Liver (tissue), 8 donors: ENCODE measurements at regions not wholly inside any gene's neighbourhood (a gene's known extent, or its start where the extent isn't known, plus 50 kb on each side); places are given as distances from the start of the nearest gene placed in this dataset.

ENCODE experiments used
- DNase-seq: peaks from one replicate; pipeline ENCODE4 v3.0.0-alpha.2; 2017; ENCODE audit warnings: low spot score
- H3K27ac ChIP-seq, 2 donors: one replicate each; pipeline ENCODE4 v1.7.0; 2013; ENCODE audit warnings: inconsistent platforms in 2 of 2, low read length in 2 of 2, control low read depth in 1 of 2, low read depth in 1 of 2, mild to moderate bottlenecking in 1 of 2
- H3K27me3 ChIP-seq, 4 donors: one replicate each; pipeline versions ENCODE4 v1.6.1 to v1.7.0; 2013; ENCODE audit warnings: low read length in 3 of 4, inconsistent platforms in 1 of 4, mild to moderate bottlenecking in 1 of 4, moderate library complexity in 1 of 4; ENCODE audit not compliant: control insufficient read depth in 4 of 4, insufficient read depth in 4 of 4
- H3K36me3 ChIP-seq, 4 donors: one replicate each; pipeline versions ENCODE4 v1.6.1 to v1.7.0; 2013; ENCODE audit warnings: low read length in 3 of 4, mild to moderate bottlenecking in 3 of 4, low read depth in 1 of 4, moderate library complexity in 1 of 4; ENCODE audit not compliant: control insufficient read depth in 4 of 4, insufficient read depth in 3 of 4
- H3K4me1 ChIP-seq, 4 donors: one replicate each; pipeline versions ENCODE4 v1.6.1 to v1.7.0; 2013; ENCODE audit warnings: low read length in 3 of 4, mild to moderate bottlenecking in 3 of 4, moderate library complexity in 1 of 4; ENCODE audit not compliant: control insufficient read depth in 4 of 4, insufficient read depth in 4 of 4
- H3K4me3 ChIP-seq, 3 donors: one replicate each; pipeline versions ENCODE4 v1.6.1 to v1.7.0; 2013; ENCODE audit warnings: low read length in 3 of 3, control low read depth in 1 of 3, low read depth in 1 of 3, mild to moderate bottlenecking in 1 of 3
- H3K9ac ChIP-seq, 2 donors: one replicate each; pipeline ENCODE4 v1.7.0; 2013; ENCODE audit warnings: low read length in 2 of 2, mild to moderate bottlenecking in 2 of 2, moderate library complexity in 2 of 2, control low read depth in 1 of 2, low read depth in 1 of 2
- H3K9me3 ChIP-seq, 4 donors: one replicate each; pipeline versions ENCODE4 v1.6.1 to v1.7.0; 2013; ENCODE audit warnings: low read length in 3 of 4; ENCODE audit not compliant: control insufficient read depth in 4 of 4
- EGR1 ChIP-seq, 2 donors: IDR thresholded peaks; 2 replicates each; pipeline ENCODE4 v1.6.1; 2016 to 2018; ENCODE audit warnings: antibody characterized with exemption in 2 of 2, low read depth in 2 of 2
- FOXA1 ChIP-seq: IDR thresholded peaks from 2 replicates; pipeline ENCODE4 v1.6.1; 2016; ENCODE audit warnings: antibody characterized with exemption
- FOXA2 ChIP-seq: IDR thresholded peaks from 2 replicates; pipeline ENCODE4 v1.6.1; 2016; ENCODE audit warnings: antibody characterized with exemption
- GABPA ChIP-seq, 2 donors: IDR thresholded peaks in 1 of 2; conservative IDR thresholded peaks in 1 of 2; 2 replicates each; pipeline ENCODE4 v1.6.1; 2016; ENCODE audit warnings: antibody characterized with exemption in 2 of 2, mild to moderate bottlenecking in 1 of 2, moderate library complexity in 1 of 2
- HNF4A ChIP-seq, 2 donors: conservative IDR thresholded peaks; 2 replicates each; pipeline ENCODE4 v1.6.1; 2016; ENCODE audit warnings: antibody characterized with exemption in 2 of 2, mild to moderate bottlenecking in 2 of 2
- HNF4G ChIP-seq: IDR thresholded peaks from 2 replicates; pipeline ENCODE4 v1.6.1; 2016; ENCODE audit warnings: antibody characterized with exemption
- JUND ChIP-seq, 2 donors: IDR thresholded peaks; 2 replicates each; pipeline ENCODE4 v1.6.1; 2016; ENCODE audit warnings: antibody characterized with exemption in 2 of 2
- NR2F2 ChIP-seq: IDR thresholded peaks from 2 replicates; pipeline ENCODE4 v1.6.1; 2016; ENCODE audit warnings: antibody characterized with exemption
- RAD21 ChIP-seq, 2 donors: IDR thresholded peaks; 2 replicates each; pipeline ENCODE4 v1.6.1; 2016; ENCODE audit warnings: antibody characterized with exemption in 2 of 2, mild to moderate bottlenecking in 2 of 2
- RXRA ChIP-seq, 2 donors: IDR thresholded peaks; 2 replicates each; pipeline ENCODE4 v1.6.1; 2017 to 2018; ENCODE audit warnings: antibody characterized with exemption in 2 of 2, mild to moderate bottlenecking in 1 of 2
- SP1 ChIP-seq: IDR thresholded peaks from 2 replicates; pipeline ENCODE4 v1.6.1; 2018; ENCODE audit warnings: antibody characterized with exemption, mild to moderate bottlenecking
- TAF1 ChIP-seq: conservative IDR thresholded peaks from 2 replicates; pipeline ENCODE4 v1.6.1; 2016; ENCODE audit warnings: antibody characterized with exemption, mild to moderate bottlenecking
- YY1 ChIP-seq: IDR thresholded peaks from 2 replicates; pipeline ENCODE4 v1.6.1; 2016; ENCODE audit warnings: antibody characterized with exemption, mild to moderate bottlenecking
- WGBS: extraction: QIAGEN DNeasy Blood & Tissue Kit; methylation state at CpG from one replicate; pipeline ENCODE4 v1.1.7; 2013; 5-methylcytosine and 5-hydroxymethylcytosine counted together
- TF ChIP-seq, protein P1 (sequence below): IDR thresholded peaks from 2 replicates; pipeline ENCODE4 v1.6.1; 2016; ENCODE audit warnings: antibody characterized with exemption
- TF ChIP-seq, protein P2 (sequence below): IDR thresholded peaks from 2 replicates; pipeline ENCODE4 v1.6.1; 2016; ENCODE audit warnings: antibody characterized with exemption
- TF ChIP-seq, protein P3 (sequence below): fragments of 150-350 bp; IDR thresholded peaks from 2 replicates; pipeline ENCODE4 v1.5.1; 2017; ENCODE audit warnings: improper control_type of control experiment, low read depth, low read length; ENCODE audit not compliant: missing input control
- TF ChIP-seq, protein P4 (sequence below): IDR thresholded peaks from 2 replicates; pipeline ENCODE4 v1.6.1; 2016; ENCODE audit warnings: antibody characterized with exemption, mild to moderate bottlenecking
- TF ChIP-seq, protein P5 (sequence below): IDR thresholded peaks from 2 replicates; pipeline ENCODE4 v1.6.1; 2016; ENCODE audit warnings: antibody characterized with exemption
- donor health status: healthy.
- donor health status: healthy.
- donor health status: healthy.
- donor health status: healthy.
- donor health status: healthy.

DNA sequence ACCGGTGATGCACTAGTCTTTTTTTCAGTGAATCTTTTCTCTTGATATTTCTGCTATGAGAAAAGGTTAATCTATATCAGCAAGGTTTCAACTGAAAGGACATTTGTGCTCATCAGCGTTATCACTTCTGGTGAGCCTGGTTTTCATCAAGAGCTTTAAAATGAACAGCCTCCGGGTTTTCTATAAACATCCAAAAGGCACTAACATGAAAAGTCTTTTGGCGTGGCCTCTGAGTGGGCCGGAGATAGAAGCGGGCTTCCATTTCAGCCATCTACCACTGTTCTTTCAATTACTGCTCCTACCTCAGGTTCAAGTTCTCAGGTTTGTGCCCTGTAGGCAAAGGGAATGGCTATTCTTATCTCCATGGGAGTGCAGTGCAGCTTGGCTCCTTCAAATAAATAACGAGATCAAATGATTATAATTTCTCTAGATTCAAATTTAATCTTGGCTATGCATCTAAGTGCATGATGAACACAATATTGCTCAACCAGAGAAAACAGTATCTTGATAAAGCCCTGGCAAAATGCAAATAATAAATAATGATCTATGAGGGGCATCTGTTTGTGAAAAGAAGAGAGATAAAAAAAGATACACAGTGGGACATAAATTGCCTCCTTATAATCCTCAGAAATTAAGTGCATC lies 314.8 kb downstream of the CDH2 start:
- Histone ChIP-seq H3K4me3 (no peak overlapping the region), H3K27ac (no peak overlapping the region), H3K36me3 (no peaks in the 10 kb centered on the region), H3K4me1 (no peaks in the 10 kb centered on the region), H3K9ac (no peak overlapping the region), H3K9me3 (no peaks in the 10 kb centered on the region), H3K27me3 (no peaks in the 10 kb centered on the region)
- TF ChIP-seq JUND (IDR thresholded peaks at IDR 0.05), result no peak
- TF ChIP-seq TAF1, result no peak
- no peak for TF ChIP-seq FOXA2
- no peak for TF ChIP-seq FOXA1
- TF ChIP-seq, protein P1, sequence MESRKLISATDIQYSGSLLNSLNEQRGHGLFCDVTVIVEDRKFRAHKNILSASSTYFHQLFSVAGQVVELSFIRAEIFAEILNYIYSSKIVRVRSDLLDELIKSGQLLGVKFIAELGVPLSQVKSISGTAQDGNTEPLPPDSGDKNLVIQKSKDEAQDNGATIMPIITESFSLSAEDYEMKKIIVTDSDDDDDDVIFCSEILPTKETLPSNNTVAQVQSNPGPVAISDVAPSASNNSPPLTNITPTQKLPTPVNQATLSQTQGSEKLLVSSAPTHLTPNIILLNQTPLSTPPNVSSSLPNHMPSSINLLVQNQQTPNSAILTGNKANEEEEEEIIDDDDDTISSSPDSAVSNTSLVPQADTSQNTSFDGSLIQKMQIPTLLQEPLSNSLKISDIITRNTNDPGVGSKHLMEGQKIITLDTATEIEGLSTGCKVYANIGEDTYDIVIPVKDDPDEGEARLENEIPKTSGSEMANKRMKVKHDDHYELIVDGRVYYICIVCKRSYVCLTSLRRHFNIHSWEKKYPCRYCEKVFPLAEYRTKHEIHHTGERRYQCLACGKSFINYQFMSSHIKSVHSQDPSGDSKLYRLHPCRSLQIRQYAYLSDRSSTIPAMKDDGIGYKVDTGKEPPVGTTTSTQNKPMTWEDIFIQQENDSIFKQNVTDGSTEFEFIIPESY, result no peak
- TF ChIP-seq YY1, result no peak
- TF ChIP-seq HNF4A (conservative IDR thresholded peaks at IDR 0.05), result no peak
- TF ChIP-seq, protein P2, sequence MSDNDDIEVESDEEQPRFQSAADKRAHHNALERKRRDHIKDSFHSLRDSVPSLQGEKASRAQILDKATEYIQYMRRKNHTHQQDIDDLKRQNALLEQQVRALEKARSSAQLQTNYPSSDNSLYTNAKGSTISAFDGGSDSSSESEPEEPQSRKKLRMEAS, result no peak
- no peak for TF ChIP-seq SP1
- TF ChIP-seq, protein P3, sequence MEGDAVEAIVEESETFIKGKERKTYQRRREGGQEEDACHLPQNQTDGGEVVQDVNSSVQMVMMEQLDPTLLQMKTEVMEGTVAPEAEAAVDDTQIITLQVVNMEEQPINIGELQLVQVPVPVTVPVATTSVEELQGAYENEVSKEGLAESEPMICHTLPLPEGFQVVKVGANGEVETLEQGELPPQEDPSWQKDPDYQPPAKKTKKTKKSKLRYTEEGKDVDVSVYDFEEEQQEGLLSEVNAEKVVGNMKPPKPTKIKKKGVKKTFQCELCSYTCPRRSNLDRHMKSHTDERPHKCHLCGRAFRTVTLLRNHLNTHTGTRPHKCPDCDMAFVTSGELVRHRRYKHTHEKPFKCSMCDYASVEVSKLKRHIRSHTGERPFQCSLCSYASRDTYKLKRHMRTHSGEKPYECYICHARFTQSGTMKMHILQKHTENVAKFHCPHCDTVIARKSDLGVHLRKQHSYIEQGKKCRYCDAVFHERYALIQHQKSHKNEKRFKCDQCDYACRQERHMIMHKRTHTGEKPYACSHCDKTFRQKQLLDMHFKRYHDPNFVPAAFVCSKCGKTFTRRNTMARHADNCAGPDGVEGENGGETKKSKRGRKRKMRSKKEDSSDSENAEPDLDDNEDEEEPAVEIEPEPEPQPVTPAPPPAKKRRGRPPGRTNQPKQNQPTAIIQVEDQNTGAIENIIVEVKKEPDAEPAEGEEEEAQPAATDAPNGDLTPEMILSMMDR, result no peak
- no peak for TF ChIP-seq RAD21 (IDR thresholded peaks at IDR 0.05)
- TF ChIP-seq RXRA (IDR thresholded peaks at IDR 0.05), result no peak
- 82% methylated on average over 7 of the region's 7 CpGs for WGBS
- no peak for DNase-seq

DNA sequence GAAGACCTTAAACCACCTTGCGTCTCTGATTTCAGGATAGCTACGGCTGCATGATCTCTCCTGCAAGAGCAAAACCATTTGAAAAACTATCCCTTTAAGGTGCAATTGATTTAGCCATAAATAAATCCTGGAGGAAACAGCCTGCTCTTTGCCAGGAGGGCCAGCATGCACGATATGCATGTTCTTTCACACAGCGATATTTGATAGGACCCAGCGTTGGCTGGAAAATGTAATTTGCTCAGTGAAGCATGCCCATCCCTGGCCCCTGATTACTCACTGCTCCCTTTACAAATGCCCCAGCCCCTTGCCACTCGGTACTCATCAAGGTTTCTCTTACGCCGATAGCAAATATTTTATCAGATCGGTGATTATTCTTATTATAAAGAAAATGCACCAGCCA lies 315.4 kb downstream of the CDH2 start:
- H3K4me1 ChIP-seq, result no peaks in the 10 kb centered on the region
- no peak overlapping the region for H3K9ac ChIP-seq
- H3K9me3 ChIP-seq, result no peaks in the 10 kb centered on the region
- no peak overlapping the region for H3K4me3 ChIP-seq
- no peak overlapping the region for H3K27ac ChIP-seq
- H3K27me3 ChIP-seq, result no peaks in the 10 kb centered on the region
- TF ChIP-seq HNF4G (no peak), RAD21 (IDR thresholded peaks at IDR 0.05) (no peak), SP1 (no peak), NR2F2 (no peak), JUND (IDR thresholded peaks at IDR 0.05) (no peak), EGR1 (IDR thresholded peaks at IDR 0.05; ENCODE audit: low read depth in 2 of 2) (no peak), YY1 (no peak), RXRA (IDR thresholded peaks at IDR 0.05) (no peak), GABPA (IDR thresholded peaks at IDR 0.05 in 1 of 2, conservative IDR thresholded peaks at IDR 0.05 in 1 of 2) (no peak), TAF1 (no peak), HNF4A (conservative IDR thresholded peaks at IDR 0.05) (no peak)
- TF ChIP-seq, protein P1, result no peak
- TF ChIP-seq, protein P3, result no peak
- TF ChIP-seq, protein P4, sequence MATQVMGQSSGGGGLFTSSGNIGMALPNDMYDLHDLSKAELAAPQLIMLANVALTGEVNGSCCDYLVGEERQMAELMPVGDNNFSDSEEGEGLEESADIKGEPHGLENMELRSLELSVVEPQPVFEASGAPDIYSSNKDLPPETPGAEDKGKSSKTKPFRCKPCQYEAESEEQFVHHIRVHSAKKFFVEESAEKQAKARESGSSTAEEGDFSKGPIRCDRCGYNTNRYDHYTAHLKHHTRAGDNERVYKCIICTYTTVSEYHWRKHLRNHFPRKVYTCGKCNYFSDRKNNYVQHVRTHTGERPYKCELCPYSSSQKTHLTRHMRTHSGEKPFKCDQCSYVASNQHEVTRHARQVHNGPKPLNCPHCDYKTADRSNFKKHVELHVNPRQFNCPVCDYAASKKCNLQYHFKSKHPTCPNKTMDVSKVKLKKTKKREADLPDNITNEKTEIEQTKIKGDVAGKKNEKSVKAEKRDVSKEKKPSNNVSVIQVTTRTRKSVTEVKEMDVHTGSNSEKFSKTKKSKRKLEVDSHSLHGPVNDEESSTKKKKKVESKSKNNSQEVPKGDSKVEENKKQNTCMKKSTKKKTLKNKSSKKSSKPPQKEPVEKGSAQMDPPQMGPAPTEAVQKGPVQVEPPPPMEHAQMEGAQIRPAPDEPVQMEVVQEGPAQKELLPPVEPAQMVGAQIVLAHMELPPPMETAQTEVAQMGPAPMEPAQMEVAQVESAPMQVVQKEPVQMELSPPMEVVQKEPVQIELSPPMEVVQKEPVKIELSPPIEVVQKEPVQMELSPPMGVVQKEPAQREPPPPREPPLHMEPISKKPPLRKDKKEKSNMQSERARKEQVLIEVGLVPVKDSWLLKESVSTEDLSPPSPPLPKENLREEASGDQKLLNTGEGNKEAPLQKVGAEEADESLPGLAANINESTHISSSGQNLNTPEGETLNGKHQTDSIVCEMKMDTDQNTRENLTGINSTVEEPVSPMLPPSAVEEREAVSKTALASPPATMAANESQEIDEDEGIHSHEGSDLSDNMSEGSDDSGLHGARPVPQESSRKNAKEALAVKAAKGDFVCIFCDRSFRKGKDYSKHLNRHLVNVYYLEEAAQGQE, result no peak
- TF ChIP-seq, protein P5, sequence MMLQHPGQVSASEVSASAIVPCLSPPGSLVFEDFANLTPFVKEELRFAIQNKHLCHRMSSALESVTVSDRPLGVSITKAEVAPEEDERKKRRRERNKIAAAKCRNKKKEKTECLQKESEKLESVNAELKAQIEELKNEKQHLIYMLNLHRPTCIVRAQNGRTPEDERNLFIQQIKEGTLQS, result no peak
- DNase-seq, result no peak
- WGBS, result 86% methylated on average over 9 of the region's 9 CpGs
- H3K36me3 ChIP-seq, result no peaks in the 10 kb centered on the region
